K562 (cell line): ENCODE measurements at regions not wholly inside any gene's neighbourhood (a gene's known extent, or its start where the extent isn't known, plus 50 kb on each side); places are given as distances from the start of the nearest gene placed in this dataset.

Source experiments
- CAMTA2 ChIP-seq: fragments of 250-450 bp; sonication (Bioruptor Pico); conservative IDR thresholded peaks from 2 replicates; pipeline ENCODE4 v1.5.1; 2022
- ETS2 ChIP-seq: IDR thresholded peaks from 2 replicates; pipeline ENCODE4 v1.6.1; 2016; ENCODE audit warnings: borderline replicate concordance, missing genetic modification characterization, mild to moderate bottlenecking, moderate library complexity, missing compliant biosample characterization; ENCODE audit not compliant: poor library complexity, severe bottlenecking
- FOXM1 ChIP-seq, 2 experiments: fragments of 450-650 bp in 1 of 2; sonication (generic) in 1 of 2; formaldehyde crosslinking in 1 of 2; IDR thresholded peaks; 2 replicates each; pipeline versions ENCODE4 v1.6.1 to v1.9.0; 2017 to 2022; ENCODE audit warnings: low read depth in 2 of 2, mild to moderate bottlenecking in 2 of 2, missing genetic modification reagents in 1 of 2, moderate library complexity in 1 of 2
- HDAC6 ChIP-seq: IDR thresholded peaks from 2 replicates; pipeline ENCODE4 v1.6.1; 2012; ENCODE audit warnings: low read depth, mild to moderate bottlenecking, control low read depth, inconsistent platforms, low read length, moderate library complexity
- KLF6 ChIP-seq: fragments of 250-450 bp; sonication (Bioruptor Pico); IDR thresholded peaks from 2 replicates; pipeline ENCODE4 v1.4.0; 2020; ENCODE audit warnings: mild to moderate bottlenecking, moderate library complexity, borderline replicate concordance
- MAFF ChIP-seq: IDR thresholded peaks from 2 replicates; pipeline ENCODE4 v1.6.1; 2012; ENCODE audit warnings: low read length, improper control_type of control experiment
- MAX ChIP-seq: sonication (generic); formaldehyde crosslinking; IDR thresholded peaks from 2 replicates; pipeline ENCODE4 v1.9.0; 2022; ENCODE audit warnings: mild to moderate bottlenecking, missing genetic modification reagents
- MBD2 ChIP-seq: sonication (generic); IDR thresholded peaks from 2 replicates; pipeline ENCODE4 v1.6.1; 2016; ENCODE audit warnings: low read depth, borderline replicate concordance
- MXD1 ChIP-seq: fragments of 250-450 bp; sonication (Bioruptor Pico); IDR thresholded peaks from 2 replicates; pipeline ENCODE4 v1.8.0; 2021; ENCODE audit warnings: borderline replicate concordance, mild to moderate bottlenecking, moderate library complexity; ENCODE audit not compliant: poor library complexity, severe bottlenecking
- MYBL2 ChIP-seq, 2 experiments: fragments of 450-650 bp in 1 of 2; sonication (generic) in 1 of 2; formaldehyde crosslinking in 1 of 2; IDR thresholded peaks; 2 replicates each; pipeline versions ENCODE4 v1.6.1 to v1.8.1; 2017 to 2022; ENCODE audit warnings: borderline replicate concordance in 1 of 2, inconsistent platforms in 1 of 2, low read depth in 1 of 2, mild to moderate bottlenecking in 1 of 2, missing genetic modification reagents in 1 of 2, moderate library complexity in 1 of 2
- PHTF2 ChIP-seq: fragments of 250-450 bp; sonication (Bioruptor Pico); IDR thresholded peaks from 2 replicates; pipeline ENCODE4 v1.5.0; 2021; ENCODE audit warnings: mild to moderate bottlenecking
- YBX1 ChIP-seq: fragments of 450-650 bp; IDR thresholded peaks from 2 replicates; pipeline ENCODE4 v1.7.1; 2016; ENCODE audit warnings: mild to moderate bottlenecking
- ZFP30 ChIP-seq: fragments of 250-450 bp; sonication (Bioruptor Pico); IDR thresholded peaks from 2 replicates; pipeline ENCODE4 v1.8.0; 2022; ENCODE audit warnings: moderate library complexity, mild to moderate bottlenecking, inconsistent platforms, borderline replicate concordance
- ZNF165 ChIP-seq: fragments of 250-450 bp; sonication (Bioruptor Pico); IDR thresholded peaks from 2 replicates; pipeline ENCODE4 v1.4.0; 2020; ENCODE audit warnings: borderline replicate concordance
- ZNF217 ChIP-seq: sonication (generic); formaldehyde crosslinking; IDR thresholded peaks from 2 replicates; pipeline ENCODE4 v1.8.0; 2022; ENCODE audit warnings: mild to moderate bottlenecking, missing genetic modification reagents
- ZNF263 ChIP-seq: sonication (generic); formaldehyde crosslinking; IDR thresholded peaks from 2 replicates; pipeline ENCODE4 v1.8.0; 2022; ENCODE audit warnings: mild to moderate bottlenecking, missing genetic modification reagents, borderline replicate concordance
- TF ChIP-seq, protein P1 (sequence below): fragments of 450-650 bp; formaldehyde crosslinking; conservative IDR thresholded peaks from 2 replicates; pipeline ENCODE4 v1.4.0; 2022; ENCODE audit warnings: mild to moderate bottlenecking, missing genetic modification characterization
- TF ChIP-seq, protein P2 (sequence below), 2 experiments: fragments of 450-650 bp; conservative IDR thresholded peaks; 2 replicates each; pipeline ENCODE4 v1.6.1; 2017; ENCODE audit warnings: mild to moderate bottlenecking in 2 of 2, moderate library complexity in 2 of 2
- TF ChIP-seq, protein P3 (sequence below): fragments of 250-450 bp; sonication (Bioruptor Pico); IDR thresholded peaks from 2 replicates; pipeline ENCODE4 v1.5.0; 2021

DNA sequence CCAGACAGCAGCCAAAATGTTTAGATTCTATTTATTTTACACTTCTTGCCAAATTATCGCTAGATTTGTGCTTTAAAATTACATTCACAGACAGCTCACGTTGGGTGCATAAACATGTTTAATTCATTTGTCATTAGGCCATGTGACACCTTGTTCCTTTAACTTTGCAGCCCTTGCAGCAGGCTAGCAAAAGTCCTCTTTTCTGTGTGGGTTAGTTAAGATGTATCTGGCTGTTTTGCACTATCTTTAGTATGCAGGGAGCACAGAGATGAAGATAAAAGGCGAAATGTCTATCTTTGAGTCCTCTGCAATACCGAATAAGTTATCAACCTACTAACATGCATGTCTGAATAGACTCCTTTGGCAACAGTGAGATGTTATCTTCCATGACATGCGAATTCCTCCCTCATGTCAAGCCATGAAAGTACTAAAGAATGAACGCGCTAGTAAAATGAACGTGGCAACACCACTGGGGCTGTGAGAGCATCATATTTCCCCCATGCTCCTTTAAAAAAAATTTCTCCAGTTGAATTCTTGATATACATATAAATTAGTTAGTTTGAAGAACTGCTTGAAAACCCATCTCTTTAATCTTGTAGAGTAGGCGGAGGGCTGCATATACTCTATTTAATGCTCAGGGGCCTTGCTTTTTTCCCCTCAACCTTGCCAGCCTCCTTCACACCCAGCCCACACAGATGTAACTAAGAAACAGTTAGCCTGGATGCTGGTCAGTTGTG is 620.4 kb upstream of the NR2F2 start (continued):
- TF ChIP-seq ZNF263 (CRISPR knock-in tag), result peak; percentile 15; the same call in 1 of the 2 replicates
- no peak for TF ChIP-seq YBX1
- peak; percentile 46; the same call in 1 of the 2 replicates for TF ChIP-seq PHTF2
- peak; percentile 31; the same call in 1 of the 2 replicates for TF ChIP-seq MAFF
- no peak for TF ChIP-seq KLF6
- TF ChIP-seq ZNF217 (CRISPR knock-in tag), result no peak
- TF ChIP-seq, protein P1, sequence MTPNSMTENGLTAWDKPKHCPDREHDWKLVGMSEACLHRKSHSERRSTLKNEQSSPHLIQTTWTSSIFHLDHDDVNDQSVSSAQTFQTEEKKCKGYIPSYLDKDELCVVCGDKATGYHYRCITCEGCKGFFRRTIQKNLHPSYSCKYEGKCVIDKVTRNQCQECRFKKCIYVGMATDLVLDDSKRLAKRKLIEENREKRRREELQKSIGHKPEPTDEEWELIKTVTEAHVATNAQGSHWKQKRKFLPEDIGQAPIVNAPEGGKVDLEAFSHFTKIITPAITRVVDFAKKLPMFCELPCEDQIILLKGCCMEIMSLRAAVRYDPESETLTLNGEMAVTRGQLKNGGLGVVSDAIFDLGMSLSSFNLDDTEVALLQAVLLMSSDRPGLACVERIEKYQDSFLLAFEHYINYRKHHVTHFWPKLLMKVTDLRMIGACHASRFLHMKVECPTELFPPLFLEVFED, result no peak
- TF ChIP-seq ETS2 (tag), result no peak
- TF ChIP-seq MAX (CRISPR knock-in tag), result no peak
- no peak for TF ChIP-seq ZFP30 (CRISPR knock-in tag)
- no peak for TF ChIP-seq ZNF165 (CRISPR knock-in tag)
- peak; percentile 98 for TF ChIP-seq FOXM1 (IDR thresholded peaks at IDR 0.05; ENCODE audit: low read depth)
- no peak for TF ChIP-seq FOXM1 (CRISPR knock-in tag; IDR thresholded peaks at IDR 0.05; ENCODE audit: low read depth)
- TF ChIP-seq MBD2, result peak; percentile 88
- no peak for TF ChIP-seq MYBL2 (IDR thresholded peaks at IDR 0.05; ENCODE audit: low read depth)
- TF ChIP-seq MYBL2 (CRISPR knock-in tag; IDR thresholded peaks at IDR 0.05; ENCODE audit: borderline replicate concordance), result no peak
- no peak for TF ChIP-seq MXD1 (CRISPR knock-in tag)
- no peak for TF ChIP-seq HDAC6
- TF ChIP-seq, protein P2, sequence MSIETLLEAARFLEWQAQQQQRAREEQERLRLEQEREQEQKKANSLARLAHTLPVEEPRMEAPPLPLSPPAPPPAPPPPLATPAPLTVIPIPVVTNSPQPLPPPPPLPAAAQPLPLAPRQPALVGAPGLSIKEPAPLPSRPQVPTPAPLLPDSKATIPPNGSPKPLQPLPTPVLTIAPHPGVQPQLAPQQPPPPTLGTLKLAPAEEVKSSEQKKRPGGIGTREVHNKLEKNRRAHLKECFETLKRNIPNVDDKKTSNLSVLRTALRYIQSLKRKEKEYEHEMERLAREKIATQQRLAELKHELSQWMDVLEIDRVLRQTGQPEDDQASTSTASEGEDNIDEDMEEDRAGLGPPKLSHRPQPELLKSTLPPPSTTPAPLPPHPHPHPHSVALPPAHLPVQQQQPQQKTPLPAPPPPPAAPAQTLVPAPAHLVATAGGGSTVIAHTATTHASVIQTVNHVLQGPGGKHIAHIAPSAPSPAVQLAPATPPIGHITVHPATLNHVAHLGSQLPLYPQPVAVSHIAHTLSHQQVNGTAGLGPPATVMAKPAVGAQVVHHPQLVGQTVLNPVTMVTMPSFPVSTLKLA (conservative IDR thresholded peaks at IDR 0.05), result peak; percentile 80 to 90
- no peak for TF ChIP-seq CAMTA2
- TF ChIP-seq, protein P3, sequence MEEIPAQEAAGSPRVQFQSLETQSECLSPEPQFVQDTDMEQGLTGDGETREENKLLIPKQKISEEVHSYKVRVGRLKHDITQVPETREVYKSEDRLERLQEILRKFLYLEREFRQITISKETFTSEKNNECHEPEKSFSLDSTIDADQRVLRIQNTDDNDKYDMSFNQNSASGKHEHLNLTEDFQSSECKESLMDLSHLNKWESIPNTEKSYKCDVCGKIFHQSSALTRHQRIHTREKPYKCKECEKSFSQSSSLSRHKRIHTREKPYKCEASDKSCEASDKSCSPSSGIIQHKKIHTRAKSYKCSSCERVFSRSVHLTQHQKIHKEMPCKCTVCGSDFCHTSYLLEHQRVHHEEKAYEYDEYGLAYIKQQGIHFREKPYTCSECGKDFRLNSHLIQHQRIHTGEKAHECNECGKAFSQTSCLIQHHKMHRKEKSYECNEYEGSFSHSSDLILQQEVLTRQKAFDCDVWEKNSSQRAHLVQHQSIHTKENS (CRISPR knock-in tag), result no peak
